ENCODE measurements at regions not wholly inside any gene's neighbourhood (a gene's known extent, or its start where the extent isn't known, plus 50 kb on each side); places are given as distances from the start of the nearest gene placed in this dataset.

GRCh38 chr9:13690595-13690994 lies 411.1 kb upstream of the MPDZ start:
- Histone ChIP-seq H3K79me2 (ENCODE audit: control insufficient read depth, insufficient read depth, low read length) (no peaks in the 10 kb centered on the region), H3K27me3 (ENCODE audit: control insufficient read depth in 2 of 2, insufficient read depth in 2 of 2, low read length in 2 of 2) (no peaks in the 10 kb centered on the region), H3K9me3 (replicated peaks; ENCODE audit: control insufficient read depth, insufficient read depth, low read length) (no peaks in the 10 kb centered on the region), H3K27ac (ENCODE audit: insufficient read depth, low read depth, low read length) (no peak overlapping the region), H3K4me1 (ENCODE audit: control insufficient read depth, extremely low read depth, insufficient read depth, low read length) (peaks cover 4% of the 10 kb centered on the region), H3K9me1 (replicated peaks; ENCODE audit: control insufficient read depth, extremely low read depth, insufficient read depth, low read length) (no peaks in the 10 kb centered on the region), H3K36me3 (ENCODE audit: control insufficient read depth in 2 of 2, extremely low read depth in 1 of 2, insufficient read depth in 2 of 2, low read length in 2 of 2) (no peaks in the 10 kb centered on the region), H2AFZ (ENCODE audit: low read depth, low read length) (no peak overlapping the region), H3K4me2 (ENCODE audit: insufficient read depth, low read length) (no peak overlapping the region), H4K20me1 (replicated peaks; ENCODE audit: control insufficient read depth, extremely low read depth, insufficient read depth, low read length) (no peaks in the 10 kb centered on the region), H3K4me3 (replicated peaks in 1 of 3; ENCODE audit: insufficient read depth in 1 of 3, low read depth in 1 of 3, low read length in 3 of 3) (no peak overlapping the region), H3K9ac (replicated peaks; ENCODE audit: extremely low read depth, insufficient read depth, low read length) (no peak overlapping the region)
- TF ChIP-seq FOS (IDR thresholded peaks at IDR 0.05; ENCODE audit: borderline replicate concordance, insufficient read depth, low read length) (peak; percentile 12), POLR2A (IDR thresholded peaks at IDR 0.05; ENCODE audit: low read depth, low read length) (no peak), EZH2 (IDR thresholded peaks at IDR 0.05; ENCODE audit: borderline replicate concordance, low read depth, low read length, severe bottlenecking) (no peak), MYC (IDR thresholded peaks at IDR 0.05; ENCODE audit: low read depth, low read length) (no peak), CTCF (IDR thresholded peaks at IDR 0.05; ENCODE audit: extremely low read depth in 1 of 2, insufficient read depth in 1 of 2, low read depth in 1 of 2, low read length in 2 of 2) (no peak)
- POLR2A ChIA-PET: no interaction called here
- CTCF ChIA-PET: interaction anchor here (1.0 to 3.5 kb wide), 3 partner anchors 243 to 662 kb away, joined by 3 to 31 read pairs (median 3); no protein-coding TSS in a partner anchor
- no peak for FAIRE-seq
- DNase-seq (ENCODE audit: low read depth, low spot score): no peak
- BruUV-seq (replicated peaks): no TSS peak
- dilution Hi-C loops (cut with MboI; ENCODE audit: extremely low pct_ligation_motif_present, low sequenced_read_pairs): no loop called here
- intact Hi-C loops (cut with micrococcal nuclease): no loop called here

GRCh38 chr9:13689925-13690324 lies 410.4 kb upstream of the MPDZ start:
- Histone ChIP-seq H3K9me3 (replicated peaks; ENCODE audit: control insufficient read depth, insufficient read depth, low read length) (no peaks in the 10 kb centered on the region), H3K27me3 (ENCODE audit: control insufficient read depth in 2 of 2, insufficient read depth in 2 of 2, low read length in 2 of 2) (no peaks in the 10 kb centered on the region), H3K27ac (ENCODE audit: insufficient read depth, low read depth, low read length) (no peak overlapping the region), H3K4me1 (ENCODE audit: control insufficient read depth, extremely low read depth, insufficient read depth, low read length) (peaks cover 4% of the 10 kb centered on the region), H3K4me3 (replicated peaks in 1 of 3; ENCODE audit: insufficient read depth in 1 of 3, low read depth in 1 of 3, low read length in 3 of 3) (no peak overlapping the region), H4K20me1 (replicated peaks; ENCODE audit: control insufficient read depth, extremely low read depth, insufficient read depth, low read length) (no peaks in the 10 kb centered on the region), H3K4me2 (ENCODE audit: insufficient read depth, low read length) (no peak overlapping the region), H3K9me1 (replicated peaks; ENCODE audit: control insufficient read depth, extremely low read depth, insufficient read depth, low read length) (no peaks in the 10 kb centered on the region), H3K36me3 (ENCODE audit: control insufficient read depth in 2 of 2, extremely low read depth in 1 of 2, insufficient read depth in 2 of 2, low read length in 2 of 2) (no peaks in the 10 kb centered on the region), H2AFZ (ENCODE audit: low read depth, low read length) (peak overlapping the region; percentile 34), H3K9ac (replicated peaks; ENCODE audit: extremely low read depth, insufficient read depth, low read length) (no peak overlapping the region), H3K79me2 (ENCODE audit: control insufficient read depth, insufficient read depth, low read length) (no peaks in the 10 kb centered on the region)
- no TSS peak for BruUV-seq (replicated peaks)
- DNase-seq (ENCODE audit: low read depth, low spot score) (peak; percentile 16), FAIRE-seq (no peak)
- TF ChIP-seq POLR2A (IDR thresholded peaks at IDR 0.05; ENCODE audit: low read depth, low read length): no peak
- TF ChIP-seq GATA2 (IDR thresholded peaks at IDR 0.05; ENCODE audit: insufficient read depth, insufficient read length, low read depth, low read length): no peak
- TF ChIP-seq JUN (IDR thresholded peaks at IDR 0.05; ENCODE audit: borderline replicate concordance, insufficient read depth, insufficient read length, low read depth): no peak
- TF ChIP-seq MYC (IDR thresholded peaks at IDR 0.05; ENCODE audit: low read depth, low read length): no peak
- TF ChIP-seq EZH2 (IDR thresholded peaks at IDR 0.05; ENCODE audit: borderline replicate concordance, low read depth, low read length, severe bottlenecking): no peak
- no peak for TF ChIP-seq FOS (IDR thresholded peaks at IDR 0.05; ENCODE audit: borderline replicate concordance, insufficient read depth, low read length)
- no peak for TF ChIP-seq MAX (IDR thresholded peaks at IDR 0.05; ENCODE audit: insufficient read depth, insufficient read length)
- TF ChIP-seq CTCF (IDR thresholded peaks at IDR 0.05; ENCODE audit: extremely low read depth in 1 of 2, insufficient read depth in 1 of 2, low read depth in 1 of 2, low read length in 2 of 2): no peak
- TF ChIP-seq POLR2AphosphoS5 (IDR thresholded peaks at IDR 0.05; ENCODE audit: insufficient read depth, low read depth, low read length): no peak
- intact Hi-C loops (cut with micrococcal nuclease): loop anchor here (1.0 to 5.0 kb wide), 5 partner anchors 115 to 338 kb away; no protein-coding TSS in a partner anchor
- POLR2A ChIA-PET: no interaction called here
- CTCF ChIA-PET: interaction anchor here (0.8 to 3.5 kb wide), 4 partner anchors 242 to 663 kb away, joined by 3 to 31 read pairs (median 3); no protein-coding TSS in a partner anchor
- dilution Hi-C loops (cut with MboI; ENCODE audit: extremely low pct_ligation_motif_present, low sequenced_read_pairs): no loop called here

Data from endothelial cell of umbilical vein (primary cell).